Erythroblast (primary cell): ENCODE measurements at regions not wholly inside any gene's neighbourhood (a gene's known extent, or its start where the extent isn't known, plus 50 kb on each side); places are given as distances from the start of the nearest gene placed in this dataset.

Experiments used
- DNase-seq, 2 experiments: peaks; one replicate each; lab custom pipeline; 2025; lab: John Stamatoyannopoulos, UW
- GATA1 ChIP-seq: IDR thresholded peaks from 2 replicates; pipeline ENCODE4 v1.6.1; 2011; ENCODE audit warnings: low read depth, mild to moderate bottlenecking, control low read depth, low read length, moderate library complexity
- POLR2A ChIP-seq: IDR thresholded peaks from 2 replicates; pipeline ENCODE4 v1.6.1; 2011; ENCODE audit warnings: mild to moderate bottlenecking, low read length

DNA sequence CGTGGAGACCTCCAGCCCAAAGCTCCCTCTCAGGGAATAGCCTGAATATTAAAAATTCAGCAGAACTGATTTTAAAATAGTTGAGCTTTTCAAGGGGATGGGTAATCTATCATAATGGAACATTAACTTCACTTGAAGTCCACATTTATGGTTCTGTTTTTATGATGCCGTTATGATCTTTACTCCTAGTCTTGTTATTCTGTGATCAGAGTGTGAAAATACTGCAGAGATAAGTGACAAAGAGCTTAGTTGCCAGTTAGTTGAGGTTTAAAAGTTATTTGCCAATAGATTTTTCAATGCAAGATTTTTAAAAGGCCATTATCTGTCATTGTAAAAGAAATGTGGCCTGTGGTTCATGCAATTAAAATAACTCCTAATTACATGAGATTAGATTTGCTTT is 189.9 kb upstream of the RGMB start:
- DNase-seq: no peak
- TF ChIP-seq POLR2A (no peak), GATA1 (no peak)

DNA sequence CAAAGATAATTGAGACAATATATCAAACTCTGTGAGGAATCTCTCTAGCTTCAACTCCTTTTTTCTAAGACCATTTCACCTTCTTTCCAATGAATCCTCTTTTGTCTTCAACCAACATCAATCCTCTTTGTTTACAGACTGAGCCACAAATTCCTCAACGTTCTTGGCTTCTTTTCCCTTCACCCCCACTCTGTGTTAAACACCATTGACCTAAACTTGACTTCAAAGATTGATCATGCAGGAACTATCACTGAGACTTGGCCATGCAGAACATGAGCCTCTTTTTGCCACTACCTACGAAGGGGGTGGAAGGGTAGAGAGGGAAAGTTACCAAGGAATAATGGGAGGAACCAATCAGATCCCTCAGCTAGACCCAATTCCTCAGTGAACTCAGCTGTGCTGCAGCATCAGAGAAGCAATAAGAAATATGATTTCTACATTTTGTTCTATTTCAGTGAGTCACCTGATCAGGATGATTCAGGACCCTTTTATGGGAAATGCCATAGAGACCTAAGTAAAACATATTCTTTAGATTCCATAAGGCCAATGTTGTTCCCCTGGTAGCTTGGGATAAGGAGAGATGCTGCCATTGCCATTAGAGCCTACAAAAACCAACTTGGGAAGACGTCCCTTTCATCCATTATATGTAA is 187.7 kb upstream of the RGMB start:
- DNase-seq: no peak
- TF ChIP-seq POLR2A (no peak), GATA1 (no peak)

DNA sequence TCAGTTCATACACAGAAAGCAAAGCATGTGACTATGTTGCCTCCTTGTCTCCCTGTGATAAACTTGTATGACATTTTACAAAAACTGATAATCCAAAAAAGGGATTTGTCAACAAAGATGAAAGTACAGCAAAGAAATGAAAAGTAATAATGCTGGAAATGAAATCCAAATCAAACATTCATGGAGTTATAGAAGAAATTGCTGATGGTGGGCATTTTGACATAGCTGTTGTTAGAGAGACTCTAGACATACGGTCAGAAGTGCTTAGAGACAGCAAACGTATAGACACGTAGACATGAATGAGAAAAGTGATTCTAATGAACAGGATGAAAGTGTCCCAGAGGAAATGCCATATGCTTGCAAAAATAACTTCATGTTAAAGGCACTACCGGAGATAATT is 186.9 kb upstream of the RGMB start:
- TF ChIP-seq GATA1 (no peak), POLR2A (no peak)
- no peak for DNase-seq

DNA sequence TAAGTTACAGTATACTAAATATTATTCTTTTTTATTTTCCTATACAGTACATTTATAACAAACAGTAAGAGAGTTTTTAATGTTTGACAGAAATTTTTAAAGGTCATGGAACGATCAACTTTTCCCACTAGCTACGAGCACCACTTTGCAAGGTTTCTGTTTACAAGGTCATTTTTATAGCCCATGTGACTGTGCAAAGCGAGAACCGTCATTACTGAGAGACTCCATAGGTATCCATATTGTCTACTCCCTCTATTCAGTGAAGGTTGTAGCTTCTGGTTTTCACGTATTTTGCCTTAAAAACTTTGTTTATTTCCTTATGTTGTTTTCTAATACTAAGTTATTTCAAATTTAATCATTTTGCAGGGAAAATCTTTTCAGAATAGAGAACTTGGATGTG is 186.3 kb upstream of the RGMB start:
- no peak for DNase-seq
- TF ChIP-seq GATA1: no peak
- no peak for TF ChIP-seq POLR2A

DNA sequence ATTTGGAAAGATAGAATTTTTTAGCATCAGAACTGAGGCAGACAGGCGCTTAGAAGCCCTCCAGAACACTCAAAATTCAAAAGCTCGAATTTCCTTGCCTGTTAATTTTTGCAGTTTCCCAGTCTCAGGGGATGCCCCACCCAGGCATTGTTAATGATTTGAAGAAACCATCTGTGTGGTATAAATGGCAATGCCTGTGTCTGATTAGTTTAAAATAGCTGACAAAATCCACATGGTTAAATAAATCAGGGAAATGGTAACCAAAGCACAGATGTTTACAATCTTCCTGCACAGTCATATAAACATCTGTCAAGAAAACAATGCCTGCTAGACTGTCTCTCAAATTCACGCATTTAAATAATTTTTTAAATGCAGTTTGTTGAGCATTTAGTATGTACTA is 185.2 kb upstream of the RGMB start:
- no peak for DNase-seq
- TF ChIP-seq POLR2A (no peak), GATA1 (no peak)

DNA sequence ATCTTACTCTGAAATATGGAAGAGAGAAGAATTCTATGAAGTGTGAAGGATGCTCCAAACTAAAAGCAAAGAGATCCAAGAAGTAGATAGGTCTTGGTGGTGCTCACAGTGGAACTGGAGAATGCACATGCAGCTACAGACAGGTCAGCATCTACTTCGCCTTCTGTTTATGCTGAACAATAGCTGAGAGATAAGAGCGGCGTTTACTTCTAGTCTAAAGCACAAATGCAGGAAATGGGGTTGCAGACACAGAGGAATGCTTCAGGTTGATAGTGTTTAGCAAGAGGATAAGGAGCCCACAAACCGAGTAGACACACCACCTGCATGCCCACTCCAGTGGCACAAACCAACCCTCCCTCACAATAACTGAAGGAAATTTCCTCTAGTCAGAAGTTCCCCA is 180.0 kb upstream of the RGMB start:
- TF ChIP-seq GATA1 (no peak), POLR2A (no peak)
- no peak for DNase-seq

DNA sequence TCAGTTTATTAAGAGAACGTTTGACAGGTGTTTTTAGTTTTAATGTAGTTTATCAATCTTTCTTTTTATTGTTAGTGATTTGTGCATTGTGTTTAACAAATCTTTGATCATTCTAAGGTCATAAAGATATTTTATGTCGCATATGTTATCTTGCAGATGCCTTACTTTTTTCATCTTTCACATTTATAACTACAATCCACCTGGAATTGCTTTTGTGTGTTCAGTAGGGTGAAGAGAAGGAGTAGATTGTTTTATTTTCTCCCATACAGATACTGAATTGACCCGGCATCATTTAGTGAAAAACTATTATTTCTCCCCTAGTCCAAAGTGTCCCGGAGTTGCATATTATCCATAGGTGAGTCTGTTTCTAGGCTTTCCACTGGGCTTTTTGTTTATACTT is 179.4 kb upstream of the RGMB start:
- no peak for TF ChIP-seq POLR2A
- TF ChIP-seq GATA1: no peak
- no peak for DNase-seq

DNA sequence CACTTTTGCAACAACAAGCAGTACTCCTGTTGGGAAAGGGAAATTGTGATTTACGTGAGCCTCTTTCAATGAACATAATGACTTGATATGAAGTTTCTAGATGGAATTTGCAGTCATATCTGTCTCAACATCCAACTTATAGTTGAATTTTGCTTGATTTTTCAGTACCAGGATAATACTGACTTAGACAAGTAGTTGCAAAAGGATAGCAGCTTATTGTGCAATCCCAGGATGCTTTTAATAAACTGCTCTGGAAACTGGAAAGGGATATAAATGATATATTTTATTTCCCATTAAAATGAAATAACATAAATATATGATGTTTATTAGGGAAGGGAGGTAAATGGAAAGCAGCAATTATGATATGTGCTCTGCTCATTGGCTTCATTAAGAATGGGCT is 174.4 kb upstream of the RGMB start:
- TF ChIP-seq POLR2A (no peak), GATA1 (no peak)
- no peak for DNase-seq

DNA sequence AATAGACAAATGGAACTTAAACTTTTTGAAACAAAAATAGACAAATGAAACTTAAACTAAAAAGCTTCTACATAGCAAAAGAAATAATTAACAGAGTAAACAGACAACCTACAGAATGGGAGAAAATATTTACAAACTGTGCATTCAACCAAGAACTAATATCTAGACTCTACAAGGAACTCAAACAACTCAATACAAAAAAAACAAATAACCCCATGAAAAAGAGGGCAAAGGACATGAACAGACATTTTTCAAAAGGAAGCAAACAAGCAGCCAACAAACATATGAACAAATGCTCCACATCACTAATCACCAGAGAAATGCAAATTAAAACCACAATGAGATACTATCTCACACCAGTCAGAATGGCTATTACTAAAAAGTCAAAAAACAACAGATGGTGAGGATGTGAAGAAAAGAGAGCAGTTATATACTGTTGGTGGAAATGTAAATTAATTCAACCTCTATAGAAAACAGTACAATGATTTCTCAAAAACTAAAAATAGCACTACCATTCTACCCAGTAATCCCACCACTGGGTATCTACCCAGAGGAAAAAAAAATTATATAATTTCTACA is 170.8 kb upstream of the RGMB start:
- DNase-seq: no peak
- TF ChIP-seq GATA1 (no peak), POLR2A (no peak)

DNA sequence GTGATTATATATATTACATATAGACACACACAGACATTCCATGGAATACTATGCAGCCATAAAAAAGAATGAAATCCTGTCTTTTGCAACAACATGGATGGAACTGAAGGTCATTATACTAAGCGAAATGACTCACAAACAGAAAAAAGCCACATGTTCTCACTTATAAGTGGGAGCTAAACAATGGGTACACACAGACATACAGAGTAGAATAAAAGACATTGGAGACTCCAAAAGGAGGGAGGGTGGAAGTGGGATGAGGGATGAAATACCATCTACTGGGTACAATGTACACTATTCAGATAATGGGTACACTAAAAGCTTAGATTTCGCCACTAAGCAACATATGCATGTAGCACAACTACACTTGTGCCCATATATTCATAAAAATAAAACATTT is 170.0 kb upstream of the RGMB start:
- TF ChIP-seq POLR2A (no peak), GATA1 (no peak)
- no peak for DNase-seq

DNA sequence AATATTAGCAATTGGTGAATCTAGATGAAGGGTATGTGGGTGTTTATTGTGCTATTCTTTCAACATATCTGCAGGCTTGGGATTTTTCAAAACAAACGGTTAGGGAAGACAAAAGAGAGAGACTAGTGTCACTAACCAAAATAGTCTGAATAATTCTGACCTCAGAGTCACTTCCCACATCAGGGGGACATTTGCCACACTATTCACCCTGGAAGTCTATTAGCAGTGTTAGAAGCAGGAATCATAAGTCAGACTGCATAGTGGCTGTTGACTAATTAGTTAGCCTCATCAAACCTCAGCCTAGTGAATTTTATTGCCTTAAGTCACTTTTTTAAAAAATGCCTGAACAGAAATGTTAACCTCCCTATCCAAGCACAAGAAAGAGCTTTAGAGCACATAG is 169.2 kb upstream of the RGMB start:
- no peak for DNase-seq
- TF ChIP-seq GATA1: no peak
- no peak for TF ChIP-seq POLR2A

DNA sequence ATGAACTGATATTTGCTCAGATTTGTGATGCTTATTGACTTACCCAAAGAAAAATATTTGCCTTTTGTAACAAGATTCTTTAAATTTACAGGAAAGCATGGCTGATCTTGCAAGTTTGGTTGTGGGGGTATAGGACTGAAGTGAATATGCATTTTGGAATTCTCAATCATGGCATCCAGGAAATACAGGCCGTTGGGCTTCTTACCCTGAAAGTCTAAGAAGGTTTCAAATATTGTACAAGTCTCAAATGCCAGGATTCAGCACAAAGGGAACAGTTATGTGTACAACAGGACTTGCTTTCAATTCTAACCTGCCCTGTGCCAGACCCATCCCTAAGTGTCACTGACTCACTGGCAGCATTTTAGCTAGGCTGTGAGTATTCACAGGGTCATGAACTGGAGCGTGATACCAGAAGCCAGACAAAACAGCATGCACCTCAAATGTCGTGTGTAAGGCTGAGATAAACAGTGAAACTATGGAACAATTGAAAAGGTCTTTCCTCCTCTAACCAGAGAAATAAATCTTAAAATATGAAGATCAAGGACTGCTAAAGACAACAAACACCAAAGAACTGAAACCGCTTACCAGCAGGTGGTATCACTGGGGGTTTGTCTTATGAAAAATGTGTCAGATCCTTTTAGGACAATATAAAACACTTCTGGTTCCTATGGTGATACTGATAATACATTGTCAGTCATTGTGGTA is 168.6 kb upstream of the RGMB start:
- no peak for DNase-seq
- no peak for TF ChIP-seq GATA1
- TF ChIP-seq POLR2A: no peak

DNA sequence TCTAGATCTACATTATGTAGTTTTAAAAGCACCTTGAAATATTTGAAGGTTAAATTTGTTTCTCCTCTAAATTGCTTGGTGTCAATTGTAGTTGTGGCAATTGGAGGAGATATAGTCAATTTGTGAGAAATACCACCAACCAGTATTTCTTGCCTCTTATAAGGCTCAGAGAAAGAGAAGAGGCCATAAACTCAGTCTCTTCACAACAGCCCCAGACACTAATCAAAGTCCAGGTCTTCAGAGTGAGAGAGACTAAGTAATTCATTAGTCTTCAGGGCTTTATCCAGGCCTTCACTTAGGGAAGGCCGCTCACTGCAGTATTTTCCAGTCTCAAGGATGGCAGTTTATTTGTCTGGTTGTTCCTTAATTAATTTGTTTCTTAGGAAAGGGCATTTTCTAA is 168.0 kb upstream of the RGMB start:
- DNase-seq: no peak
- no peak for TF ChIP-seq GATA1
- TF ChIP-seq POLR2A: no peak

DNA sequence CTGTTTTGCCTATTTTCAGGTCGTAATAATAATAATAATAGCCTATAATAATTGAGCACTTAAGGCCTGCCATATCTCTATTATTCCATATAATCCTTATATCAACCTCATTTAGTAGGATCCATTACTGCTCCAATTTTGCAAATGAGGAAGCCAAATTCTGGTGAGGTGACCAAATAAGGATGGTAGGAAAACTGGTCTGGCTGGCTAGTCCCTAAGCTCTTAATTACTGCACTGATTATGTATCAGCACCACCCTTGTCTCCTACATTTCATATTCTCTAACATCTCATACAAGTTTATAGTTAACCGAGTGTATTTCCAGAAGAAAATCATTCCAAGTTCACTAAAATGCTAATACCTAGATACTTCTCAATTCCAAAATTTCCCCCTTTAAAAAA is 166.5 kb upstream of the RGMB start:
- TF ChIP-seq POLR2A (no peak), GATA1 (no peak)
- no peak for DNase-seq
